Activated naive CD4-positive, alpha-beta T cell treated with anti-CD3 and anti-CD28 coated beads, Interleukin-2, amount 50 U/mL, for 16 hours (primary cell): ENCODE measurements at regions not wholly inside any gene's neighbourhood (a gene's known extent, or its start where the extent isn't known, plus 50 kb on each side); places are given as distances from the start of the nearest gene placed in this dataset.
"Not testable (repeated sequence)": the region's sequence is repeated elsewhere in the genome, so short reads cannot be mapped to it uniquely, and the experiment has no call there.

ENCODE experiments used
- DNase-seq: peaks from one replicate; pipeline ENCODE4 v3.0.0-alpha.2; 2020

DNA sequence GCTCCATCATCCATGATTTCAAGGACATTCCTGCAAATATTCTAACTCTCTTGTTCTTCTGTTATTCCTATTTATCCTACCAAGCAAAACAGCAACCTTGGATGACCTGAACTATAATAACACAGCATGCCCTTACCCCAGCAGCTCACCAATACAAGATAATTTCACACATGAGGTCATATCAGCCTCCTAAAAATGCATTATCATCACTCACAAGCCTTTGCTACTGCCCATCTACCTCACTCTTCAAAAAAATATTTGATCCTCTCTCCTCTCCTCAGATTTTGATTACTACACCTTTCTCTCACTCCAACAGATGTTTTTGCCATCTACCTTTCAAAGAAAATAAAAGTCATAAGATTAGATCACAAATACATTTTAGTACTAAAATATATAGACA, 777.6 kb upstream of the NCAM2 start:
- no peak for DNase-seq

DNA sequence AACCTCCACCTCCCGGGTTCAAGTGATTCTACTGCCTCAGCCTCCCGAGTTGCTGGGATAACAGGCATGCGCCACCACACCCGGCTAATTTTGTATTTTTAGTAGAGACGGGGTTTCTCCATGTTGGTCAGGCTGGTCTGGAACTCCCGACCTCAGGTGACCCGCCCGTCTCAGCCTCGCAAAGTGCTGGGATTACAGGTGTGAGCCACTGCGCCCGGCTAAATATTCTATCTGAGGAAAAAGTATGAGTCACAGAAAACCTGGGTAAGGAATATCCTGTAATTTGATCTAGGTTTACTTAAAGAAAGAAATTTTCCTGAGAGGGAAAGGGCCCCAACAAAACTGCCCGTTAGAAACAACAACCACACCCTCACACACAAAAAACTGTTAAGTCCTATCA, 776.2 kb upstream of the NCAM2 start:
- not testable (repeated sequence) for DNase-seq

DNA sequence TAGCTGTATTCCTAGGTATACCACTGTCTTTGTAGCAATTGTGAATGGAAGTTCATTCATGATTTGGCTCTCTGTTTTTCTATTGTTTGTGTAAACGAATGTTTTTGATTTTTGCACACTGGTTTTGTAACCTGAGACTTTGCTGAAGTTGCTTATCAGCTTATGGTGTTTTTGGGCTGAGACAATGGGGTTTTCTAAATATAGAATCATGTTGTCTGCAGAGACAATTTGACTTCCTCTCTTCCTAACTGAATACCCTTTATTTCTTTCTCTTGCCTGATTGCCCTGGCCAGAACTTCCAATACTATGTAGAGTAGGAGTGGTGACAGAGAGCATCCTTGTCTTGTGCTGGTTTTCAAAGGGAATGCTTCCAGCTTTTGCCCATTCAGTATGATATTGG, 761.6 kb upstream of the NCAM2 start:
- DNase-seq = not testable (repeated sequence)

DNA sequence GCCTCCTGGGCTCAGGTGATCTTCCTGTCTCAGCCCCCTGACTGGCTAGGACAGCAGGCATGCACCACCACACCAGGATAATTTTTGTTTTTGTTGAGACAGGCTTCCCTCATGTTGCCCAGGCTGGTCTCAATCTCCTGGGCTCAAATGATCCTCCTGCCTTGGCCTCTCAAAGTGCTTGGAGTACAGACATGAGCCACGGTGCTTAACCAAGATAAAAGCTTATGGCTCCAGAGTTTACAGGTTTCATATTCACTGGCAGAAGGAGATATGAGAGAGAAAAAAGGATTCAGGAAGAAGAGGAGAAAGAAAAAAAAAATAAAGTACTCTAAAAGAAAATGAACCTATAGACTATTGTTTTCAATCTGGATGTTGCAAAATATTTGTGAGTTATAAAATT, 748.8 kb upstream of the NCAM2 start:
- no peak for DNase-seq

DNA sequence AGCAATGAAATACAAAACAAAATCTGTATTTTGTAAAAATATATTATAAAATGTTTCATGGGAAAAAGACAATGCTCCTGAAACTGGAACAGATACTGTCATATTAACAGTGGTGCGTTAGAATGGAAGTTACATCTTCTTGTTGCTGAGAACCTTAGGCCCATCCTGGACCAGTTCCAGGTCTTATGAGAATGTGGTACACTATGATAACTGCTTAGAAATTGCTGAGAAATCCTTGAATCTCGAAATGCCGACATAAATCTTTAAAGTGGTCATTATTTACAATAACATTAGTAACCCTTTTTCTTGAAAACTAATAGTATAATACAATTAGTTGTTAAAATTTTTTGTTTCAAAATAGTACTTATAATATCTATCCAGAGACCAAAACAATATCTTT, 747.9 kb upstream of the NCAM2 start:
- DNase-seq = no peak

DNA sequence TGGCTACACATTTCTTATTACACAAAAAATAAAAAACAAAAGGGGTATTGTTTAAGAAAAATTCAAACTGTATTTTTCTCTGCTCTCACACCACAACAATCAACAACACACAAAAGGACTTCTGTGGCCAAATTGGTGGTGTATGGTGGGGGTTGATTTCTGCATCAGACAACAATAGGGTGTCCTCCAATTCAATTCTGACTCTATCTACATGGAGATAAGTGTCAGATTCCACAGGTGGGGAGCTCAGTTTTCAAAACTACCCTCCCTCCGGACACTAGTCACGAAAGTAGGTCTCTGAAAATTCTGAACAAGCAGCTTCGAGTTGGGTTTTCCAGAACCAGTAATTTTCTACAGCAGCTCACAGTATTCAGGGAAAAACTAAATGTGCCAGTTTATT, 744.9 kb upstream of the NCAM2 start:
- DNase-seq = no peak

DNA sequence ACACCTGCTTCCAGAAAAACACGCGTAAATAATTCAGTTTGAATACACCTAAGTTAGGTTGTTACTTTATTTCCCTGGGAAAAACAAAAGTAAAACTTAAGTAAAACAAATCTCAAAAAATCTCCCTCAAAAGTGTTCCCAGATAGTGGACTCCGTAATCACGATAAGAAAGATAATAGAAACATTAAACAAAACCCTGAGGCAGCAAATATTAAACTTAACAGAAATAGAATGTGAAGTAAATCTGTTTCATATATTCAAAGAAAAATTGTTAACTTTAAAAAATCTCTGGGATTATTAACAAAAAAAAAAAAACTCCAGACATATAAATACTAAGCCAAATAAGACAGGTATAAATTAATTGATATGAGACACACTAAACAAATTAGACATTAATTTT, 743.2 kb upstream of the NCAM2 start:
- DNase-seq = no peak

DNA sequence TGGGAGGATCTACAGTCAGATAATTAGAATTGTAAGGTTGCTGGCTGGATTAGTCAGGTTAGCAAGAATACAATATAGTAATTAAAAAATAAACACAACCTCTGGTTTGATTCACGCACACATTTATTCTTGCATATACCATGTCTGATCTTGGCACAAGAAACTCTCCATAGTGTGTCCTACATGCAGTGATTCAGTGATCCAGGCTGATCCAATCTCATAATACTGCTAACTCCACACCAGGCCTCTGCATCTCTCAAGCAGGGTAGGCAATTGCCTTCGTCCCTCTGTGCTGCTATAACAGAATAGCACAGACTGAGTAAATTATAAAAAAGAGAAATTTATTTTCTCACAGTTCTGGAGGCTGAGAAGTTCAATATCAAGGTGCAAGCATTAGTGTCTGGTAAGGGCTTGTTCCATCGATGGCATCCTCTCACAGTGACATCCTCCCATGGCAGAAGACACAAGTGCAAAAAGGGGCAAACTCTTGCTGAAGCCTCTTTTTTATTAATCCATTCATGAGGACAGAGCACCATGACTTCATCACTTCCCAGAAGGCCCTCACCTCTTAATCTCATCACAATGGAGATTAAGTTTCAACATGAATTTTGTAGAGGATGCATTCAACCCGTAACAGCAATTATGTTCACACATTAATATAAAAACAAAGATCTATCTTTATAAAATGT, 741.0 kb upstream of the NCAM2 start:
- DNase-seq = no peak

DNA sequence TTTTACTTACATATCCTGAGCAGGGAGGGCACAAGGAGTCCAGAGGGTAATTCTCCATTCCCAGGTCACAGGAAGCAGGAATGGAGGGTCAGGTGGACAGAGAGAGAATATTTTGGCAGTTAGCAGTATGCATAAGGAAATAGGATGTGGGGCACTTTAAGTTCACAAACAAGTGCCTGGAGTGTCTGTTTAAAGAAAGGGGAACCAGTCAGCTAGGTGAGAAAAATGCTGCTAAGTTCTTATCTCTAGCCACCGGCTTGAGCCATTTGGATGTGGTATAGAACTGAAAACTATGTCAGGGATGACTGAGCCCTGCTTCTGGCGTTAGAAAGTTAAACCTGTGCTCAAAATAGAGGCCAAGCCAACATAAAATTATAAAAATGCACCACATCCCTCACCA, 739.7 kb upstream of the NCAM2 start:
- no peak for DNase-seq

DNA sequence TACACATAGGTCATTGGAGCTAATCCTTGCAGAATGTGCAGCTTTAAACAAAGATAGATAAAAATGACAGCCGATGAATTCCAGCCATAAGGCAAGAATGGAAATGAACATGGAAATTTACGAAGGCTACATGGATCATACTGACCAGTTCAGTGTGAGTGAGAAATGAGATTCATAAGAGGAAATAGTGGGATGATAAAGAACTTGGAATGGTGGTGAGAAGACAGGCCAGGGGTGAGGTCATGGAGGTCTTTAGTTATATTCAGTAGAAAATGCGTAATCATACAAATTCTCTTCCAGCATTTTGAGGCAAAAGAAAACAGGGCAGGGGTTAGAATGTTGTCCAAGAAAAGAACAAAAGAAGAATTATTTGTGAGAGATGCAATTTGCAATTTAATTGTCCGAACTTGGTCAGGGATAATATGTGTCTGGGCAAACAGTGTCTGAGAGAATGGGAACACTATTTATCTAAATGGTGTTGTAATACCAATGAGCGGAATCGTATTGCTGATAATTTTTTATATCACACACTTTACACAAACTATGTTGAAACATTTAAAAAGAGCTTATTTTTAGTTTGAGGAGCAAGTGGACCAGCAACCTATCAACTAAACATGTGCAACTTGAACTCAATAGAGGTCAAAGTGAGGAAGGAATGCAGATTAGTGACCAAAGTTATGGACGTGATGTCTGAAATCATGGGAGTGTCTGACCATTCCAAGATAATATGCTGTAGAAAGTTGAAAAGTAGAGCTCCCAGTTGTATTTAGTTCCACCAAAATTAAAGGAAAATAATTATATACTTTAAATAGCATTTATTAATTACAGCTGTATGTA, 739.0 kb upstream of the NCAM2 start:
- DNase-seq = no peak

DNA sequence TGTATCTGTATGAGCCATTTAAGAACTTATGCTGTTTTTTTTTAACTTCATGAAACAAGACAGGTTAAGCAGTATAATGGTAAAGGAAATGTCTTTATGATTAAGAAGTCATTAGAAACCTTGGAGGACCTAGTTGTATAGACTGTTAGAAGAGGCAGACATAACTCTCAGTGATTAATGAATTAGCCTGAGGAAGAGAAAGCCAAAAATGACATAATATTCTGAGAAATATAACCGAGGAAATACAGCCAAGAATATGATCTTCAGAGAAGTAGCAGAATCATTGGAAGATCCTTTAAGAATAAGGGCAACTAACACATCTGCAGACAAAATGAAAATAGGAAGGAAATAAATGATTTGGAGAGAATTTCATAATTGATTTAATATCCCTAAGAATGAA, 738.1 kb upstream of the NCAM2 start:
- no peak for DNase-seq

DNA sequence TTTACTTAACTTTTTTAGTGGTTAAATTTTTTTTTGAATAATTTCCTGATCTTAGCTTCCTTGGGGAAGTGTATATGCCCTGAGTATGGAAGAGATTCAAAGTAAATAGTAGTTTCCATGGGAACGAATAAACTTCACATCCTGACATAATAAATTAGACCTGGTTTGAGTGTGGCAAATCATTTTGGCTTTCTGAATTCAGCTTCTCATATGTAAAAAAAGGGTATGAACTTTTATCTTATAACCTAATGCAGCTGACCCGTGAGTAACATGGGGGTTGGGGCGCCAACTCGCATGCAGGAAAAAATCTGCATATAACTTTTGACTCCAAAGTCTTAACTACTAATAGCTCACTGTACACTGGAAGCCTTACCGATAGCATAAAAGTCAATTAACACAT, 736.8 kb upstream of the NCAM2 start:
- DNase-seq = no peak

DNA sequence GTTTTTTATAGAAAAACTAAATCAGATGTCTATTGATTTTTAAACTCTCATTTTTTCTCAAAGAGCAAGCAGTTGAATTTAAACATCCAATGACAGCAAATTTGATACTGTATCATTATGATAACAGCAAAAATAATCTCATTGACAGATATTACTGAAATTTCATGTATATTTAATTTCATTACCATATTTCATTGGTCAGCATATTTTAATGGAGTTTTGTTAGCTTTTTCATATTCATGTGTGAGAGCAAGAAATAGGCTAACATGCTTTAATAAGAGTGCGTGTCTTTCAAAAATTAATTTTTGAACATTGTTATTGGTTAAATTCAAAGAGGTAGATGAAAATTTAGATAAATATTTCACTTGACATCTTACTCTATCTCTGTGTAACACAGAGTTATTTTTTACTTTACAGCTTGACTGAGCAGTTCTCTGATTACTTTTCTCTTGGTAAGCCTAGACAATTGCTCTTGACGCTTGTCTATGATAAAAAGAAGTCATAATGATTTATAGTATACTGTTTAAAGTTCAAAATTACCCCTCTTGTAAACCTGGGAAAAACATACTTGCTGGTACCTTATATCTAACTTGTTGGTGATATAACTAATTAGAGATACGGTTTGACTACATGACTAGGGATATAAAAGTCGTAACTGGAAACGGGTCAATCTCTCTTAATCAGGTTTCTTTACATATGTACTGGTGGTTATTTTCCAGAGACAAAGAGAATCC, 732.3 kb upstream of the NCAM2 start:
- no peak for DNase-seq

DNA sequence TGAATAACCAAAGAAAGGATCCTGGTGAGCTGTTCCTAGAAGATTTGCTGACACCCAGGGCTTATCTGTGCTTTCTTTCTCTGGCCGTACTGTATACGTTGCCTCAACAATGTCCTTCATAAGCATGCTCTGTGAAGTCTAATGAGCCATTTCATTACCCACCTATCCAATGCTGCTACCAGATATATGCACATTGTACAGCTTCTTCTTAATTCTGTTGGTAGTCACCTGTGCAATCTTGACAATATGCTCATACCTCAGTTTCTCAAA, 731.8 kb upstream of the NCAM2 start:
- no peak for DNase-seq

DNA sequence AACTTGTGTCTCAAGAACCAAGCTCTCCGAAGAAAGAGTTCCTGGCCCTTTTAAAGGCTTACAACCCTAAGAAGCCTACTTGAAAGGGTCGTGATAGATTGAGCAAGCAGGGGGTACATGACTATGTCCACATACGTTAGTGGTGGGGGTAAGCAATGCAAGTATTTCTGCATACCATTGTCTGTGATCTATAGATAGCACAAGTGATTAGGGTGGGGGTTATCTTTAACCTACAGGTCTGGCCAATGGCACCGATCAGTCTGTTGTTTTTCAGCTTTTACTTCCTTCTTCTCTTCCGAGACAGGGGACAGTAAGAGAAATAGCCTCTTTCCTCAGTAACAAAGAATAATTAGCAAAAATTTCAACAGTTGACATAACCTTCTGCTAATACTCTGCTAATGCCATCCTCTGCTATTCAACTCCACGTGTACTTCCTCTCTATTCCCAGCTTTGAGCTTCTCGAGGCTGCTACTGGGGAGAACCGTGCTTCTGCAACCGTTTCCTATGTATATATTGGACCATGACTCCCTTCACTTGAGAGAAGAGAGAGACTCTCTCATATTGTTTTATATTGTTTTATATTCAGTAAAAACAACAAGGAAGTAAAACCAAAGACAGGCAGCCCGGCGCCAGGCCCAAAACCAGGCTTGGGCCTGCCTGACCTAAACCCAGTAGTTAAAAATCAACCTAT, 727.7 kb upstream of the NCAM2 start:
- DNase-seq = no peak

DNA sequence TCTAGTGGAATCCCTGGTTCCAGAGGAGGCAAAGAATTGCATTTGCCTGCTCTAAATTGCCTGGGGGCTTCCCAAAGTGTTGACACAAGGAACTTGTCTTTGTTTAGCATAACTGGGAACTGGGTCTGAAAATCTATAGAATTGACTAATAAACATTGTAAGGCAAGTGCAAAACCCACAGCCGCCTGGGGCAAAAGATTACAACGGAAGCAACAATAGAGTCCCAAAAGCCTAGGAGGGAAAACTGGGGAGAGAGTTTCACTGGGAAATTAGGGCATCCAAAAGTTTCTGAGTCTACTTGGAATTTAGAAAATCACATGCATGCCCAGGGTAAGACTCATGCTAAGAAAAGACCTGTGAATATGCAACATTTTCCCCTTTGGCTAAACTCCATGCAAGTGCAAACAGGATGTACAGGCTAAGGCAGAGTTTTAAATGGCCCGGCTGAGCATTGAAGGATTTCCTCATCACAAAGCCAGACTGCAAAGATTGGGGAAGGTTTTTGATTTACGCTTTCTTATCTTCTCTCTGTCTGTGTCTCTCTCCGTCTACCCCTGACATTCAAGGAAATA, 725.3 kb upstream of the NCAM2 start:
- DNase-seq = no peak

DNA sequence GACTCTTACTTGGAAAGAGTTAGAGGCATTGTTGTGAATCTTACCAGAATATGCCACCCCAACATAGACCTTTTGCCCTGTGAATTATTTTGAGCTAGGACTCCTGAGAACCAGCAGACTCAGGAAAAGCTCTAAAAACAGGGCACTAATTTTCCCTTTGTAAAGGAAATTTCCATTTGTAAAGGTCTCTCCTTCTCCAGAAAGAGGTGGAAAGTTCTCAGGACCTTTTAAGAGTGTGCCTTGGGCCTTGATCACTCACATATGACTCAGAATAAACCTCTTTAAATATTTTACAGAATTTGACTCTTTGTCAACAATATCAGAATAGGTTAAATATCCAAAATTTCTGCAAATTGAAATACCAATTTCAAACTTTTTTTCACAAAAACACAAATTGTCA, 721.8 kb upstream of the NCAM2 start:
- no peak for DNase-seq

DNA sequence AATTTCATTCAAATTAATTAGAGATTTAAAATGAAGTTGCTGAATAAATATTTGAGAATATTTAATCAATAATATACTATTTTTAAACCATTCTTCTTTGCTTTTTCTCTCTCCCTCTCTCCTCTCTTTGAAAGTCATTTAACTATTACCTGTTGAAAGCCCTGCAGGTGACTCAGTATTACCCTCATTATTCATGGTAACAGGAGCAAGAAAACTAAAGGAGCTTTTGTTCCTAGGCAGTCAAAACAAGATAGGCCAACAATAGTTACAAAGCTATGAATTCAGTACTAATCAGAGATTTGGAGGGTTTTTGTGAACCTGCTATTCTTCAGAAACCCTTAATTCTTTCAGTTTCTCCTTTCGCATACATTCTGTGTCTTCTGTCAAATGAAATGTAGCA, 721.3 kb upstream of the NCAM2 start:
- DNase-seq = no peak

DNA sequence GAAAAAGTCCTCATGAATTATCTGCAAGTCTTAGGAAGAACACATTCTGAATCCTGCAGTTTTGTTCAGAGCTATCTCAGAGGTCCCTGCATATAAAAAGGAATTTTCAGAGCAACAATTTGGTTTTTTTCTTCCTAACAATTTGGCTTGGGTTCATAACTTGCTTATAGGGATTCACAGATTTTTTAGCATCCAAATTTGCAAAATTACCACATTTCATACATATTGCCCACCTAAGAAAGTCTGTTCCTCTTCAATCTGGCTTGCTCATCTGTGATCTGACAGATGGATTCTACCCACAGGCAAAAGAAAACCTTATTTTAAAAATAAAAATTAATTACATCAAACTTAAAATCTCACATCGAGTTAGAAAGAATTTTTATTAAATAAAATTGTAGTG, 714.4 kb upstream of the NCAM2 start:
- no peak for DNase-seq

DNA sequence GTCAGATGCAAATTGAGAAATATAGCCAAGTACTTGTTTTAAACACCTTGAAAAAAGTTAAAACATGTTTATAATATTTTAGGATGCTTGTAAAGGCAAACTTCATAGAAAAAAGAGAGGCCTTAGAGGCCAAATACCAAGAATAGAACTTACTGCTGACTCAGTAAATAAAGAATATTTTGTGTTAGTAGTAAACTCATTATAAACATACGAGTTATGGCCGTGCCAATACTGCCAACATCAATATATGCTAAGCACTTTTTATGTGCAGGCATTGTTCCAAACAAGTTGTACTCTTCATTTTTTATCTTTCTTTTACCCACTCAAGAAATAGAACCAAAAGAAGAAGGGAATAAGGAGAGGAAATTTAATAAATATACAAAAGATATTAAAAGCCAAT, 705.9 kb upstream of the NCAM2 start:
- DNase-seq = no peak

DNA sequence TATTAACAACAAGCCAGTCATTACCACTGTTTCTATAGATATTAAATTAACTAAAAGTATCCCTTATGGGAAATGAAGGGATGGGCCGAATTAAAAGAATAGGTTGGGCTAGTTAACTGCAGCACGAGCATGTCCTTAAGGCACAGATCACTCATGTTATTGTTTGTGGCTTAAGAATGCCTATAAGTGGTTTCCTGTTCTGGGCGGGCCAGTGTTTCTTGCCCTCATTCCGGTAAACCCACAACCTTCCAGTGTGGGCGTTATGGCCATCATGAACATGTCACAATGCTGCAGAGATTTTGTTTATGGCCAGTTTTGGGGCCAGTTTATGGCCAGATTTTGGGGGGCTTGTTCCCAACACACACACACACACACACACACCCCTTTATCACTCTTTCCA, 705.4 kb upstream of the NCAM2 start:
- DNase-seq = not testable (repeated sequence)

DNA sequence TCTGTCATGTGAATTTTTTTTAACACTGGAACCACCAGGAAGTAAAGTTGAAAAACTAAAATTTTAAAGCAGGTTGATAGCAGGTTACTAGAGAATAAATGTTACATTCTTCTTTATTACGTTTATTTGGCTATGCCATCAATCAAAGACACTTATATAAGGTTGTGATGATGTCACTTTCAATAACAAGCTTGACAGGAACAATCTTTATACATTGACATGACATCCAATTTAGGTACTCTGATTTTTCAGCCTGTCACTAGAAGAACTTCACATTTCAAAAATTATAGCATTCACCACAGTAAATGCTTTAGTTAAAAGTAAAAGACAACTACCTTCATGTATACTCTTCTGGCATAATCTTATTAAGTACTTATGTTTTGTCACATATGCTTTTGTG, 696.8 kb upstream of the NCAM2 start:
- DNase-seq = no peak

DNA sequence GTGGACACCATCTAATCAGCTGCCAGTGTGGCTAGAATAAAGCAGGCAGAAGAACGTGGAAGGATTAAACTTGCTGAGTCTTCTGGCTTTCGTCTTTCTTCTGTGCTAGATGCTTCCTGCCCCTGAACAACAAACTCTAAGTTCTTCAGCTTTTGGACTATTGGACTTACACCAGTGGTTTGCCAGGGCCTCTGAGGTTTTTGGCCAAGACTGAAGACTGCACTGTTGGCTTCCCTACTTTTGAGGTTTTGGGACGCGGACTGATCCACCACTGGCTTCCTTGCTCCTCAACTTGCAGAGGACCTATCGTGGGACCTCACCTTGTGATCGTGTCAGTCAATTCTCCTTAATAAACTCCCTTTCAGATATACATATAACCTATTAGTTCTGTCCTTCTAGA, 696.1 kb upstream of the NCAM2 start:
- DNase-seq = no peak
